ENCODE measurements at regions not wholly inside any gene's neighbourhood (a gene's known extent, or its start where the extent isn't known, plus 50 kb on each side); places are given as distances from the start of the nearest gene placed in this dataset.

DNA sequence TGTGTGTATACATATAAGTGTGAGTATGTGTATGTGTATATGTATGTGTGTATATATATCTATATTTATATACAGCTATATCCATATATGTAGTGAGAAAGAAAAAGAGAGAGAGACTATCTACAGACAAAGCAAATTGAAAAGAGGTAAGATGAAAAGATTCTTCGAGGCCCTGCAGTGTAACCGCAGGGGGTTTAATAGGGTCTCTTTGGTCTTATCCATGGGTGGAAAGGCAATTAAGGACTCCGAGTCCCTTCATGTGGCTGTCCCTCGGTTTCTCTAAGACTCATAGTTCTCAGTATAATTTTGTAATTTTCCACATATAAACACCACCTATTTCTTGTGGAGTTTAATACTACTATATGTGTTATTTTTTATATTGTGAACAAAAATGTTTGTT, 50.6 kb upstream of the JAZF1 start:
- H3K27me3 Mint-ChIP-seq: no peaks in the 10 kb centered on the region
- H3K27ac Mint-ChIP-seq: no peak overlapping the region
- DNase-seq (ENCODE audit: low spot score, unreplicated experiment): no peak
- H3K36me3 Mint-ChIP-seq (ENCODE audit: insufficient read depth): no peaks in the 10 kb centered on the region
- TF ChIP-seq, protein P1, sequence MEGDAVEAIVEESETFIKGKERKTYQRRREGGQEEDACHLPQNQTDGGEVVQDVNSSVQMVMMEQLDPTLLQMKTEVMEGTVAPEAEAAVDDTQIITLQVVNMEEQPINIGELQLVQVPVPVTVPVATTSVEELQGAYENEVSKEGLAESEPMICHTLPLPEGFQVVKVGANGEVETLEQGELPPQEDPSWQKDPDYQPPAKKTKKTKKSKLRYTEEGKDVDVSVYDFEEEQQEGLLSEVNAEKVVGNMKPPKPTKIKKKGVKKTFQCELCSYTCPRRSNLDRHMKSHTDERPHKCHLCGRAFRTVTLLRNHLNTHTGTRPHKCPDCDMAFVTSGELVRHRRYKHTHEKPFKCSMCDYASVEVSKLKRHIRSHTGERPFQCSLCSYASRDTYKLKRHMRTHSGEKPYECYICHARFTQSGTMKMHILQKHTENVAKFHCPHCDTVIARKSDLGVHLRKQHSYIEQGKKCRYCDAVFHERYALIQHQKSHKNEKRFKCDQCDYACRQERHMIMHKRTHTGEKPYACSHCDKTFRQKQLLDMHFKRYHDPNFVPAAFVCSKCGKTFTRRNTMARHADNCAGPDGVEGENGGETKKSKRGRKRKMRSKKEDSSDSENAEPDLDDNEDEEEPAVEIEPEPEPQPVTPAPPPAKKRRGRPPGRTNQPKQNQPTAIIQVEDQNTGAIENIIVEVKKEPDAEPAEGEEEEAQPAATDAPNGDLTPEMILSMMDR (IDR thresholded peaks at IDR 0.05; ENCODE audit: unreplicated experiment): no peak
- H3K9me3 Mint-ChIP-seq (ENCODE audit: low read depth): no peaks in the 10 kb centered on the region
- H3K4me3 Mint-ChIP-seq (ENCODE audit: low read depth): no peak overlapping the region
- H3K4me1 Mint-ChIP-seq (ENCODE audit: low read depth): peaks cover 1% of the 10 kb centered on the region

DNA sequence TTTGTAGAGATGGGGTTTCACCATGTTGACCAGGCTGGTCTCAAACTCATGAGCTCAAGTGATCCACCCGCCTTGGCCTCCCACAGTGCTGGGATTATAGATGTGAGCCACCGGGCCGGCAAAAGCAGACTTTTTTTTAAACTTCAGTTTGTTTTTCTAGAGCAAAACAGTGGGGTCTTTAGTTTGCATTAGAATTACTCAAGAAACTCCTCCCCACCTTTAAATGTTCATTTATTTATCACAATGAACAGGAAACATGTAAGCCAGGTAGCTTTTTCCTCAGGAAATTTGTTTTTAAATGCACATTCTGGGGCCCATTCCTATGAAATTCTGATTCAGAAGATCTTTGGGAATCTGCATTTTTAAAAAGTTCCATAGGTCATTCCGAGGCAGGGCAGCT, 56.0 kb upstream of the JAZF1 start:
- Mint-ChIP-seq H3K9me3 (ENCODE audit: low read depth) (no peaks in the 10 kb centered on the region), H3K27me3 (peaks cover 4% of the 10 kb centered on the region), H3K27ac (no peak overlapping the region), H3K36me3 (ENCODE audit: insufficient read depth) (no peaks in the 10 kb centered on the region), H3K4me3 (ENCODE audit: low read depth) (no peak overlapping the region), H3K4me1 (ENCODE audit: low read depth) (no peaks in the 10 kb centered on the region)
- no peak for DNase-seq (ENCODE audit: low spot score, unreplicated experiment)
- TF ChIP-seq, protein P1 (IDR thresholded peaks at IDR 0.05; ENCODE audit: unreplicated experiment): no peak

DNA sequence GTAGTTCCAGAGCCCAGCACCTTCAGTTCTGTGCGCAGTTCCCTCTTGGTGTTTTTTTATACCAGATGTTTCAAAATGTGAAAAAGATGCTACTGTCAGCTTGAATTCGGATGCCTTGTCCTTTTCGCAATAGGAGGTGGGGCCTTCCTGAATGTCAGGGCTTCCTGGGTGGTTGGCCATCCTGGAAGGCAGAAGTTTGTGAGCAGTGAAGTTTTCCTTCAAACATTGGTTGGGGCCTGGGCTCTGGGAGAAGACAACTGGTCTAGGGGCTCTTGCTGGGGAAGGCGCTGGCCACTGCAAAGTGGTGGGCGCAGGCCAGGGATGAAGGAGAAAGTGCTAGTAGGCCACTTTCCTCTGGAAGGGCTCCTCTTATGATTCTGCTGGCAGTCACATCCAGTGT, 56.8 kb upstream of the JAZF1 start:
- Mint-ChIP-seq H3K36me3 (ENCODE audit: insufficient read depth) (no peaks in the 10 kb centered on the region), H3K4me1 (ENCODE audit: low read depth) (no peaks in the 10 kb centered on the region), H3K4me3 (ENCODE audit: low read depth) (no peak overlapping the region), H3K9me3 (ENCODE audit: low read depth) (no peaks in the 10 kb centered on the region), H3K27me3 (peaks cover 4% of the 10 kb centered on the region), H3K27ac (no peak overlapping the region)
- TF ChIP-seq, protein P1 (IDR thresholded peaks at IDR 0.05; ENCODE audit: unreplicated experiment): no peak
- no peak for DNase-seq (ENCODE audit: low spot score, unreplicated experiment)

DNA sequence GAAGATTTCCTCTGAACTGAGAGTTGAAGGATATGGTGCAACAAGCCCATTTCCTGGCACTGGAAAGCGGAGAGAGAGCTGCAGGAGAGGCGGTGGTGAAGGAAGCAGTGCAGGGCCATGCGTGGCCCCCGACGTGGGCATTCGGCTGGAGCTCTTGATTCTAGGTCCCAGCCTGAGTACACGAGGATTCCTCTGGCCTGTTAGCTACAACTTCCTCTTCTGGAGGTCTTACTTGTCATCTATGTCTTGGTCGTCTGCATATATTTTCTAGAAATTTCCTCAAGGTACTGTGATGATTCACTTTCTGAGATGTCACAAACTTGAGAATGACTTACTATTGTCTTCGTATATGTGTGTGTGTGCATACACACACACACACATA, 59.2 kb upstream of the JAZF1 start:
- H3K4me1 Mint-ChIP-seq (ENCODE audit: low read depth): no peaks in the 10 kb centered on the region
- no peak overlapping the region for H3K4me3 Mint-ChIP-seq (ENCODE audit: low read depth)
- TF ChIP-seq, protein P1 (IDR thresholded peaks at IDR 0.05; ENCODE audit: unreplicated experiment): no peak
- H3K36me3 Mint-ChIP-seq (ENCODE audit: insufficient read depth): no peaks in the 10 kb centered on the region
- no peak overlapping the region for H3K27ac Mint-ChIP-seq
- no peaks in the 10 kb centered on the region for H3K9me3 Mint-ChIP-seq (ENCODE audit: low read depth)
- peaks cover 4% of the 10 kb centered on the region for H3K27me3 Mint-ChIP-seq
- DNase-seq (ENCODE audit: low spot score, unreplicated experiment): no peak

DNA sequence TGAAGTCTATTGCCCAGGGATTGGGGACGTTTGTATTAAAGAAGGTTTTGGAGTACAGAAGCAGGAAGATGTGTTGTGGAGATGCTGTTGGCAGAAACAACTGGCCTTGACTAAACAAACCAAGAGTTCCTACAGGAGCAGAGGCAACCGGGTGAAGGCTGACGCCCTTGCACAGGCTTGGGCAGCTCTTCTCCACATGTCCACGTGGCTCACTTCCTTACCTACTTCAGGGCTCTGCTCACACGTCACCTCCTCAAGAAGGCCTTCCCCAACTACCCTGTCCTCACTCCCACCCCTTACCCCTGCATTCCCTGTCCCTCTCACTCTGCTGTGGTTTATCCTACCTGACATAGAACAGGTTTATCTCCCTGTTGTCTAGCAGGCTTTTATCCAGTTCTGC, 59.9 kb upstream of the JAZF1 start:
- Mint-ChIP-seq H3K9me3 (ENCODE audit: low read depth) (no peaks in the 10 kb centered on the region), H3K27me3 (peaks cover 4% of the 10 kb centered on the region), H3K4me1 (ENCODE audit: low read depth) (no peaks in the 10 kb centered on the region), H3K4me3 (ENCODE audit: low read depth) (no peak overlapping the region), H3K27ac (no peak overlapping the region), H3K36me3 (ENCODE audit: insufficient read depth) (no peaks in the 10 kb centered on the region)
- no peak for DNase-seq (ENCODE audit: low spot score, unreplicated experiment)
- TF ChIP-seq, protein P1 (IDR thresholded peaks at IDR 0.05; ENCODE audit: unreplicated experiment): no peak

All from progenitor cell of endocrine pancreas (in vitro differentiated cells).